LoVo (cell line): ENCODE measurements at regions not wholly inside any gene's neighbourhood (a gene's known extent, or its start where the extent isn't known, plus 50 kb on each side); places are given as distances from the start of the nearest gene placed in this dataset.
A peak's percentile ranks its signal among the peaks of the same experiment; 100 is the strongest.
"Not testable (repeated sequence)": the region's sequence is repeated elsewhere in the genome, so short reads cannot be mapped to it uniquely, and the experiment has no call there.

Source experiments
- DNase-seq: peaks from one replicate; pipeline ENCODE4 v3.0.0-alpha.2; 2016; ENCODE audit warnings: low spot score

GRCh38 chr4:100340512-100341485 is 150.5 kb upstream of the DDIT4L start:
- DNase-seq, result no peak

- DNase-seq, result no peak
Measured at GRCh38 chr4:100339870-100340269, 149.6 kb upstream of the DDIT4L start.

- not testable (repeated sequence) for DNase-seq
Measured at GRCh38 chr4:100333491-100333890, 143.2 kb upstream of the DDIT4L start.

- DNase-seq, result no peak
Measured at GRCh38 chr4:100317032-100317864, 127.0 kb upstream of the DDIT4L start.

GRCh38 chr4:100314057-100314456 is 123.8 kb upstream of the DDIT4L start:
- DNase-seq, result no peak

- no peak for DNase-seq
Measured at GRCh38 chr4:100312615-100313350, 122.5 kb upstream of the DDIT4L start.

GRCh38 chr4:100311181-100311580 is 120.9 kb upstream of the DDIT4L start:
- no peak for DNase-seq

- no peak for DNase-seq
Measured at GRCh38 chr4:100306018-100306417, 115.8 kb upstream of the DDIT4L start.

GRCh38 chr4:100302061-100303026 is 112.1 kb upstream of the DDIT4L start:
- no peak for DNase-seq

GRCh38 chr4:100299046-100299840 is 109.0 kb upstream of the DDIT4L start:
- peak; percentile 68 for DNase-seq

GRCh38 chr4:100295792-100296191 is 105.5 kb upstream of the DDIT4L start:
- DNase-seq, result peak; percentile 62

GRCh38 chr4:100294356-100294755 is 104.1 kb upstream of the DDIT4L start:
- no peak for DNase-seq

GRCh38 chr4:100290585-100290984 is 100.3 kb upstream of the DDIT4L start:
- peak; percentile 34 for DNase-seq

GRCh38 chr4:100289946-100290345 is 99.7 kb upstream of the DDIT4L start:
- no peak for DNase-seq

GRCh38 chr4:100289530-100289888 is 99.2 kb upstream of the DDIT4L start:
- DNase-seq, result no peak

GRCh38 chr4:100288811-100289529 is 98.7 kb upstream of the DDIT4L start:
- DNase-seq, result no peak

GRCh38 chr4:100288161-100288560 is 97.9 kb upstream of the DDIT4L start:
- DNase-seq, result no peak

GRCh38 chr4:100287534-100287933 is 97.3 kb upstream of the DDIT4L start:
- no peak for DNase-seq

GRCh38 chr4:100286636-100287035 is 96.4 kb upstream of the DDIT4L start:
- no peak for DNase-seq

- DNase-seq, result no peak
Measured at GRCh38 chr4:100285121-100285520, 94.9 kb upstream of the DDIT4L start.
